GM12872 (cell line): ENCODE measurements at regions not wholly inside any gene's neighbourhood (a gene's known extent, or its start where the extent isn't known, plus 50 kb on each side); places are given as distances from the start of the nearest gene placed in this dataset.

Source experiments
- TF ChIP-seq, protein P1 (sequence below): IDR thresholded peaks from 3 replicates; pipeline ENCODE4 v1.5.1; 2011; ENCODE audit warnings: low read depth, mild to moderate bottlenecking, low read length, moderate library complexity; ENCODE audit not compliant: insufficient read depth

DNA sequence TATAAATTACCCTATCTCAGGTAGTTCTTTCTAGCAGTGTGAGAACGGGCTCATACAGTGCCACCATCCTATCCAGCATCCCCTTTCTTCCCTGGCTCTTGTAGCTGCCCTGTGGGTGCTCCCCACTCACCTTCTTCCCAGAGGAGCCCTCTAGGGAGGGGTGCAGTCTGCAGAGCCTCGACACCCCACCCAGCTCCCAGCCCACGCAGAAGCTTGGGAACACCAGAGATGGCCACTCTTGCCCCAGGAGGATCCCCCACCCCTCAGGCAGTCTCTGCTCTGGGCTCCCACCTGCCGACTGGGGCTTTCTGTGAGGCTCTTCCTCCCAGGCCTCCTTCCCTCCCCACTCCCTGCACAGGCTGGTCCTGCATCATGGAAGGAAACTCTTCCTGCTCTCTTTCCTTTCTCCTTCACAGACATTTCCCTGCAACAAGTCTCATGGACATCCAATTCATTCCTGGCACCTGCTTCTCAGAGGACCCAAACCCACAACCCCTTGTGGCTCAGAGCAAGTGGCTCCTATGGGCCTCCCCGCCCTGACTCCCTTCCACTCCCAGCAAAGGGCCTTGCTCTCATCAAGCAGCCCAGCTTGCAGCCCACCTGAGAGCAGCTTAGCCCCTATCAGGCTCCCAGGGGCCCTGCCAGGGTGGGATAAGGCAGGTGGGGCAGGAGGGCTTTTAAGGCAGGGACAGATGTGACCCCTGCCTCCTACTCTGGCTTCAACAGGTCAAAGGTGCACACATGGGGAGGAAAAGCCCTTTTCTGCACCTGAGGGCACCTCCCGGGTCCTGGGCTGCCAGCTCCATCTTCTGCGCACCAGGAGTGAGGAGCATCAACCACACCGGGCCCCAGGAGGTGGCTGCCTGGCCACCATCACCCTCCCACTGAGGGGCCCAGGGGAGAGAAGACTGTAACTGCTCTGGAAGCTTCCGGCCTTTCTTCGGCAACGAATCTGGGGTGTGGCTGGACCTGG lies 263.8 kb upstream of the TNRC6C start:
- TF ChIP-seq, protein P1, sequence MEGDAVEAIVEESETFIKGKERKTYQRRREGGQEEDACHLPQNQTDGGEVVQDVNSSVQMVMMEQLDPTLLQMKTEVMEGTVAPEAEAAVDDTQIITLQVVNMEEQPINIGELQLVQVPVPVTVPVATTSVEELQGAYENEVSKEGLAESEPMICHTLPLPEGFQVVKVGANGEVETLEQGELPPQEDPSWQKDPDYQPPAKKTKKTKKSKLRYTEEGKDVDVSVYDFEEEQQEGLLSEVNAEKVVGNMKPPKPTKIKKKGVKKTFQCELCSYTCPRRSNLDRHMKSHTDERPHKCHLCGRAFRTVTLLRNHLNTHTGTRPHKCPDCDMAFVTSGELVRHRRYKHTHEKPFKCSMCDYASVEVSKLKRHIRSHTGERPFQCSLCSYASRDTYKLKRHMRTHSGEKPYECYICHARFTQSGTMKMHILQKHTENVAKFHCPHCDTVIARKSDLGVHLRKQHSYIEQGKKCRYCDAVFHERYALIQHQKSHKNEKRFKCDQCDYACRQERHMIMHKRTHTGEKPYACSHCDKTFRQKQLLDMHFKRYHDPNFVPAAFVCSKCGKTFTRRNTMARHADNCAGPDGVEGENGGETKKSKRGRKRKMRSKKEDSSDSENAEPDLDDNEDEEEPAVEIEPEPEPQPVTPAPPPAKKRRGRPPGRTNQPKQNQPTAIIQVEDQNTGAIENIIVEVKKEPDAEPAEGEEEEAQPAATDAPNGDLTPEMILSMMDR: no peak

DNA sequence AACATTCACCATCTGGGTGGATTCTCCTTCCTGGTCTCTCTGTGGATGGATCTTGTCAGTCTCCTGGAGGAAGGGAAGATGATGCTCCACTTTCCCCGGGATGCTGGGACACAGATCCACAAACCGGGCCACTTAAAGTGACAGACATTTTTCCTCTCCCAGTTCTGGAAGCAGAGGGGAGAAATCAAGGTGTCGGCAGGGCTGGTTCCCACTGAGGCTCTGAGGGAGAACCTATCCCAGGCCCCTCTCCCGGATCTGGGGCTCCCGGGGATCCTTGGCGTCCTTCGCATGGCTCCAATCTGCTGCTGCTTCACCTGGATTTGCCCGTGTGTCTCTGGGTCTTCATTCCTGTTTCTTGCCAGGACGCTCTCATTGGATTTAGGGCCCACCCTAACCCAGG lies 263.1 kb upstream of the TNRC6C start:
- TF ChIP-seq, protein P1: no peak

DNA sequence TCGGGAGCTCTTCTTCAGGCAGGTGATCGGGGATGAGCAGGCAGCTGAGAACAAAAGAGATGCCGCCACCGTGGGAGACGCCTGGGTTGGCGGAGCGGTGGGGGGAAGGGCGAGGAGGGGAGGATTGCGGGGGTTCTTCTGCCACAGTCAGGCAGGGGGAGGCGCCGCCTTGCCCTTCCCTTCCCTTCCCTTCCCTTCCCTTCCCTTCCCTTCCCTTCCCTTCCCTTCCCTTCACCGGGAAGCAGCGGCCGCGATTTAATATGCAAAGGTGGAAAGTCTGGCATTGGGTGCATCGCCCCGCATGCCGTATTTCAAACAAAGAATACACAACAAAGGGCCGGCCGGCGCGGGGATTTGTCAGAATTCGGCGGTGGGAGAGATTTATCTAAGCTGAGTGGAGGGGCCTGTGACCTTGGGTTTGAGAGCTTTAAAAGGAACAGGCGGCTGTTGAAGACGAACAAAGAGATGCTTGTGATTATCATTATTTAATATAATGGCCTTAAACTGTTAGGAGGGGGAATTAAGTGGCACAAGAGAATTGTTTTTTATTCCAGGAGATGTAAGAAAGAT lies 262.3 kb upstream of the TNRC6C start:
- TF ChIP-seq, protein P1: no peak

DNA sequence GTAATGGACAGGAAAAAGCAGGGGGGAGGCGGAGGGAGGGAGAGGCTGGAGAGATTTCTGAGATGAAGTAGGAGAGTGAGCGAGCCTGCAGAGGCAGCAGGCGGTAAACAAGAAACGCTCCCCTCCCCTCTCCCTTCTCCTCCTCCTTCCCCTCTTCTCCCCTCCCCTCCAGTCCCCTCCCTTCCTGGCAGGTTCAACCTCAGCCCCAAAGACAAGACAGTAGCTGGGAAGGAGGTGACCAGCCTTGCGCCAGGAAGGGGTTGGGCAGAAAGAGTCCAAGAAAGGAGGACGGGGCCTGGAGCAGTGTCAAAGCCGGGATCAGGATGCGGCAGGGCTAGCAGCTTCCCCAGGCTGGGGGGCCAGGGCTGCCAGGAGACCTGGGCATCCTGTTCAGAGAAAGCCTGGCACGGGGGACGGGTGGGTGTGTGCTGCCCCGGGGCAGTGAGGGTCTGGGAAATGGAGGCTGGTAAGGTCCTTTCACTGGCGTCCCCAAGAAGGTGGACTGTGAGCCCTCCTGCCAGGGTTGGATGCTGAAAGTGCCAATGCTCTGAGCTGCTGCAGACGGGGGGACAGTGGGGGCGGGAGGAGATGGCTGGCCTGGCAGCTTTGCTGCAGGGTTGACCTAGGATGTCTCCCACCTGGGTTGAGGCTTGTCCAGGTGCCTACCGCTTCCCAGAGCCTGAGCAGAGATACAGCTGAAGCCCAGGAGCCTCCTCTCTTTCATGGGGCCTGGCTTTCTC lies 261.6 kb upstream of the TNRC6C start:
- TF ChIP-seq, protein P1: no peak

DNA sequence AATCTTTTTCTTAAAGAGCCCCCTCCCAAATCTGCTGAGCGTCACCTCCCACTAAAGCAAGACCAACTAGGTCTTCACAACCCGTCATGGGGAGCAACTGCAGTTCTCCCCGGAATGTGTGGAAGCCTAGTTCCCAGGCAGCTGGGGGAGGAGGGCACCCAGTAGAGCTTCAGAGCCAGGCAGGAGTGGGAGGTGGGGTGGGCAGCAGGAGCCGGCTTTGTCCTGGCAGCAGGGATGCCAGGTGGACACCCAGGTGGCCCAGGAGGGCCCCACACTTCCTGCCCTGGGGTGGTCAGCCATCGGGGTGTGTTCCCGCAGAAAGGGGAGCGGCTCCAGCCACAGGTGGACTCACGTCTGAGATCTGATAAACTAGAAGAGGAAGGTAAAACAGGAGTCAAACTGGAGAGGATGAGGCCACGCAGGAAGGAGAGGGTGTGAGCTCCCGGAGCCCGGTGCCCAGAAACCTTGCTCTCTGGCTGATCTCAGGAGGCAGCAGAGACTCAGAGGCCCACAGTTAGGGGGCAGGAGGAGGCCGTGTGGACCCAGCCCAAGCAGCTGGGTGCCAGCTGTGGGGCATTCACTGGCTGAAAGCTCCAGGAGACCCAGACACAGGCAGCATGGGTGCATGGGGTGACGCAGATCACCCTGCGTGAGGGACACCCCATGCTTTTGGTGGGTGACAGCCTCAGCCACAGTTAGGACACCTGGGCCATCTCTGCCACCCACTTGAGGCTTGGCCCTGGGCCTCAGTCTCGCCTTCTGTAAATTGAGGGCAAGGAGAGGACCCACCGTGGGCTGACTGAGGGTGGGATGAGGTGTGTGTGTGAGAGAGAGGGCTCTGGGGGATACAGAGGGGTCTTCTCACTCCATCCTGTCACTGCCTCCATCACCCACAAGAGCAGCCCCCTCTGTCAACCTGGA lies 260.8 kb upstream of the TNRC6C start:
- TF ChIP-seq, protein P1: no peak

DNA sequence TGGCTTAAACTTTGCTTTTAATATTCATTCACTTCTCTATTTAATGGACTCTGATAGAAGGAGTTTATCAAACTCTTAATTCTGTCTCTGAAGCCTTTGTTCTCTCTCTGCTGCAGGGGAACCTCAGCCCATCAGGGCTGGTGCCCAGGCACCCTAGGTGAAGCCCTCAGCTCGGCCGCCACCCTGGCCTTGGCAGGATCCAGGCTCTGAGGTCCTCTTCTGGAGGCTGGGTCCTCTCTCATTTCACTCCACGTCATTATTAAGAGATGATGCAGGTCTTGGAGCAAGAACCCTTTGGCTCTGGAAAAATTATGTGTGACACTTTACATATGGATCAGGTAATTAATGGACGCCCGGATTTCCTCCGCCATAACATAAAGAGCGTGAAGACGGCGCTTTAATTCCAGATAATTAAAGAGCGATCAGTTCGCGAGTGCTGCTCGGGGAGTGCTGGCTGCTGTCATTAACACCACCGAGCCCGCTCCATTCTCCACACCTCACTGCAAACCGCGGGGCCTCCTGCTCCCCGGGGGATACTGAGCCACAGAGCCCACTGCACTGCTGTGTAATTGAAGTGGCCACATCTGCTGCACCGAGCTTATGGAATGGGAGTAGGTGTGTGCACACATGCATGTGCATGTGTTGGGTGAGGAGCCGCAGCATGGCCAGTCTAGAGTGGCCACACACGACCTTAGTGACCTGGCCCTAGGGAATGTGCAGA lies 259.4 kb upstream of the TNRC6C start:
- TF ChIP-seq, protein P1: no peak
